C4-2B (cell line): ENCODE measurements at regions not wholly inside any gene's neighbourhood (a gene's known extent, or its start where the extent isn't known, plus 50 kb on each side); places are given as distances from the start of the nearest gene placed in this dataset.

Experiments used
- ZFX ChIP-seq: fragments of 450-650 bp; IDR thresholded peaks from 2 replicates; pipeline ENCODE4 v1.6.1; 2017
- TF ChIP-seq, protein P1 (sequence below): fragments of 450-650 bp; conservative IDR thresholded peaks from 2 replicates; pipeline ENCODE4 v1.5.1; 2017; ENCODE audit warnings: mild to moderate bottlenecking

DNA sequence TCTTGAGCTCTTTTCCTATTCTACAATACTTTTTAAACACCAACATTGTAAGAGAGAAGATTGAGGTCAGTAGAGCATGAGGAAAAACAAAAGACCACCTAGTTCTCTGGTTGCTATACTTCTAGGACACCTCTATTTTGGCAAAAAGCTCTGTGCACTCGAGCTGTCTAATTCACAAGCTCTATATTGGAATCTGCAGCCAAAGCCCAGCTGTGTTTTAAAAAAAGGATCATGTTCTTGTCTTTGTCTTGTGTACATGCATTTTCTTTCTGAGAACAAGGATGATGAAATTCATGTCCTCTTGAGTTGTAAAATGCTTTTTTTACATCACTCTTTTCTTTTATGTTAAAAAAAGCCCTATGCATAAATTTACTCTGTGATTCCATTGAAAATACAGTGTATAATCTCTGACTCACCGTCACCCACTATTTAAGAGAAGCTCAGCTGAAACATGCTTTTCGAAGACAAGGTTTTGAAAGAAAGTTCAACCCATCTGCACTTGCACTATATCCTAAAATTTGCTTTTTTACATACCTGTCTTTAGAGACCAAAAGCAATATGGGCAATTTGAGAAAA lies 215.5 kb upstream of the VSTM2A start:
- TF ChIP-seq, protein P1, sequence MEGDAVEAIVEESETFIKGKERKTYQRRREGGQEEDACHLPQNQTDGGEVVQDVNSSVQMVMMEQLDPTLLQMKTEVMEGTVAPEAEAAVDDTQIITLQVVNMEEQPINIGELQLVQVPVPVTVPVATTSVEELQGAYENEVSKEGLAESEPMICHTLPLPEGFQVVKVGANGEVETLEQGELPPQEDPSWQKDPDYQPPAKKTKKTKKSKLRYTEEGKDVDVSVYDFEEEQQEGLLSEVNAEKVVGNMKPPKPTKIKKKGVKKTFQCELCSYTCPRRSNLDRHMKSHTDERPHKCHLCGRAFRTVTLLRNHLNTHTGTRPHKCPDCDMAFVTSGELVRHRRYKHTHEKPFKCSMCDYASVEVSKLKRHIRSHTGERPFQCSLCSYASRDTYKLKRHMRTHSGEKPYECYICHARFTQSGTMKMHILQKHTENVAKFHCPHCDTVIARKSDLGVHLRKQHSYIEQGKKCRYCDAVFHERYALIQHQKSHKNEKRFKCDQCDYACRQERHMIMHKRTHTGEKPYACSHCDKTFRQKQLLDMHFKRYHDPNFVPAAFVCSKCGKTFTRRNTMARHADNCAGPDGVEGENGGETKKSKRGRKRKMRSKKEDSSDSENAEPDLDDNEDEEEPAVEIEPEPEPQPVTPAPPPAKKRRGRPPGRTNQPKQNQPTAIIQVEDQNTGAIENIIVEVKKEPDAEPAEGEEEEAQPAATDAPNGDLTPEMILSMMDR, result no peak
- no peak for TF ChIP-seq ZFX
